GM12865 (cell line): ENCODE measurements at regions not wholly inside any gene's neighbourhood (a gene's known extent, or its start where the extent isn't known, plus 50 kb on each side); places are given as distances from the start of the nearest gene placed in this dataset.

Source experiments
- DNase-seq: peaks from one replicate; pipeline ENCODE4 v3.0.0; 2010; ENCODE audit warnings: low read depth
- H3K4me3 ChIP-seq: 2 replicates; pipeline ENCODE4 v1.5.1; 2011; ENCODE audit warnings: mild to moderate bottlenecking, low read depth, low read length, control low read depth
- TF ChIP-seq, protein P1 (sequence below): IDR thresholded peaks from 2 replicates; pipeline ENCODE4 v1.5.1; 2011; ENCODE audit warnings: low read length, control low read depth, low read depth, inconsistent platforms; ENCODE audit not compliant: insufficient read depth; ENCODE audit errors: missing control alignments

DNA sequence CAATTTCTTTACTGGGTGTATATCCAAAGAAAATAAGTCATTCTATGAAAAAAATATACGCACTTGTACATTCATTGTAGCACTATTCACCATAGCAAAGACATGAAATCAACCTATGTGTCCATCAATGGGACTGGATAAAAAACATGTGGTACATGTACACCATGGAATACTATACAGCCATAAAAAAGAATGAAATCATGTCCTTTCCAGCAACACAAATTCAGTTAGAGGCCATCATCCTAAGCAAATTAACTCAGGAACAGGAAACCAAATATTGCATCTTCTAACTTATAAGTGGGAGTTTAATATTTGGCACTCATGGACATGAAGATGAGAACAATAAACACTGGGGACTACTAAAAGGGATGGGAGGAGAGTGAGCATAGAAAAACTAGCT, 325.7 kb downstream of the TGFB2 start:
- TF ChIP-seq, protein P1, sequence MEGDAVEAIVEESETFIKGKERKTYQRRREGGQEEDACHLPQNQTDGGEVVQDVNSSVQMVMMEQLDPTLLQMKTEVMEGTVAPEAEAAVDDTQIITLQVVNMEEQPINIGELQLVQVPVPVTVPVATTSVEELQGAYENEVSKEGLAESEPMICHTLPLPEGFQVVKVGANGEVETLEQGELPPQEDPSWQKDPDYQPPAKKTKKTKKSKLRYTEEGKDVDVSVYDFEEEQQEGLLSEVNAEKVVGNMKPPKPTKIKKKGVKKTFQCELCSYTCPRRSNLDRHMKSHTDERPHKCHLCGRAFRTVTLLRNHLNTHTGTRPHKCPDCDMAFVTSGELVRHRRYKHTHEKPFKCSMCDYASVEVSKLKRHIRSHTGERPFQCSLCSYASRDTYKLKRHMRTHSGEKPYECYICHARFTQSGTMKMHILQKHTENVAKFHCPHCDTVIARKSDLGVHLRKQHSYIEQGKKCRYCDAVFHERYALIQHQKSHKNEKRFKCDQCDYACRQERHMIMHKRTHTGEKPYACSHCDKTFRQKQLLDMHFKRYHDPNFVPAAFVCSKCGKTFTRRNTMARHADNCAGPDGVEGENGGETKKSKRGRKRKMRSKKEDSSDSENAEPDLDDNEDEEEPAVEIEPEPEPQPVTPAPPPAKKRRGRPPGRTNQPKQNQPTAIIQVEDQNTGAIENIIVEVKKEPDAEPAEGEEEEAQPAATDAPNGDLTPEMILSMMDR: no peak
- DNase-seq: no peak
- no peak overlapping the region for H3K4me3 ChIP-seq

DNA sequence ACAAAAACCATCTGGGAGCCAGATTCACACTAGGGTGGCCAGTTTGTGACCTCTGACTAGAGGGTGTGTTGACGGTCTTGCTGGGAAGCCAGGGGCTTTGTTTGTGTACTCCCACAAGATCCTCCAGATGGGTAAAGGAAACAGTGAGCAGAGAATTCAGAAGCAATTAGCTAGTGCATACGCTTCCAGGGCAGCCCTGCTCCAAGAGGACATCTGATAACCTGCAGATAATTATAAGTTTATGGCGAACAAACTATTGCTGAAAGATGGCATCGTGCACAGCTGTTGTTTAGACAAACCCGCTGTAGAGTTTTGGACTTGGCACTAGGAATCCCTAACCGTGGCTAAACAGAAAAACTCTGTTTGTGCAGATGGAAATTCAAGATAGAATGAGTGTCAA, 326.4 kb downstream of the TGFB2 start:
- H3K4me3 ChIP-seq: no peak overlapping the region
- TF ChIP-seq, protein P1: no peak
- DNase-seq: no peak

DNA sequence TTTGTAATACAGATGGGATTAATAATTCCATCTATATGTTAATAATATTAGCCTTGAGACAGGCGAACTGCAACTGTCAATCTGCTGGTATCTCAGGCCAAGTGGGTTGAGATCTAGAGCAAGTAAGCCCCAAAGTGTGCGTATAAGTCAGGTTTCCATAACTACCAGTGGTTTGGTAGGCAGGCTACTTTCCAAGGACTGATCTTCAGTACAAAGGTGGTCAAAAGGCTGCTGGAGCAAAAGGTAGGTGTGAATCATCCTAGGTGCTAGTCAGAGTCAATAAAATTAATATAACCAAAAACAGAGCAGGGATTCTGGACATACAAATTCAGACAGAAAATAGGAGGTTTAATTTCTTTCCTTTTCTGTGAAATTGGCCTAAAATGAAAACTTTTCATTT, 328.0 kb downstream of the TGFB2 start:
- TF ChIP-seq, protein P1: no peak
- DNase-seq: no peak
- H3K4me3 ChIP-seq: no peak overlapping the region

DNA sequence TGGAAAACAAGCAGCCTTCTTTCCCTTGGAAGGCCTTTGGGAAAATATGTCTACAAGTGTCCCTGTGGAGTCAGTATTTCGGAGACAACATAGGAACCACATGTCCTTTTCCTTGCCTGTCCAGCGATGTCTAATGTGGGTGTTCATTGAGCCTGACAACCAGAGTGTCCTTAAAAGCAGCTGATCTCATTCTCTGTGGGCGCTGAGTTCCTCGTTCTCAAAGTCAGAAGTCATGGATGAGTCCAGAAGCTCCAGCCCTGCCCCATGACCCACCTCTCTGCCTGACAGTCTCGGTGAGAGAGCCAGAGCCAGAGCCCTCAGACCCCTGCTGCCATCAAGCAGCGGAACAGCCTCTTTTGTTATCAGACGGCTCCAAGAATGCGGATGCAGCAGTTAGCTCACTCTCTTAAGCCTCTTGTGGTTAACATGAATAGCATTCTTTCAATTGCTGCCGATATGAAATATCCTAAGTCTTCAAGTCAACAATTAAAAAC, 329.2 kb downstream of the TGFB2 start:
- DNase-seq: no peak
- TF ChIP-seq, protein P1: no peak
- no peak overlapping the region for H3K4me3 ChIP-seq

DNA sequence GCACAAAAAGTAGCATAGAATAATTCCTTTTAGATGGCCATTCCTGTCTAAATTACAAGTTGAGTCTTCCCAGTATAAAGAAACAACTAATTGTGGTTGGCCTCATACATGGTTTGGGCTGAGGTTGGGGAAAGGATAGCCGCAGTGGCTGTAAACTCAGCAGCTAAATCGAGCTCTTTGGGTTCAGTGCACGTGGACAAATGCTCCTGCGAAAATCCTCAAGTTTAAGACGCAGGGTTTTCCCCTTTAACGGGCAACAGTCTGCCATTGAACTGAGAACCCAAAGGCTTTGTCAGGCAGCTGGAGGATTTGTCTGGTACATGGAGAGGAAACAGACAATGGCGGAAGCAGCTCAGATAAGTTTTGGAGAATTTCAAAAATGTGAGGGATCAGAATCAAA, 331.9 kb downstream of the TGFB2 start:
- TF ChIP-seq, protein P1: no peak
- DNase-seq: no peak
- no peak overlapping the region for H3K4me3 ChIP-seq

DNA sequence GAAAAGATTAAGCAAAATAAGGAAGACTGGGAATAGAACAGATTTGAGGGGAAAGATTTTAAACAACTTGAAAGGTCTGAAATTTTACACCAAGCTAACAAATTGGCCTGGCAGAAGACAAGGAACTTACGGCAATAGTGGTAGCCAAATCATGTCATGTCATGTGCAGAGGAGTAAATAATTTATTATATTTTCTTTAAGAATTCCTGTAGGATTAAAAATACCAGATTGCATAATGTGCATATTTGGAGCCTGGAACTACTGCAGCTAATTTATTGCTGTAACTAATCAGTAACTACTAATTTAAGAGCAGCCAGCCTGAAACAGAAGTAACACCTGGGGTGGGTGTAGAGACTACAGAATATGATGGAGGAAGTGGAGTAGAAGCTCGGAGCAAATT, 334.3 kb downstream of the TGFB2 start:
- TF ChIP-seq, protein P1: no peak
- H3K4me3 ChIP-seq: no peak overlapping the region
- DNase-seq: no peak

DNA sequence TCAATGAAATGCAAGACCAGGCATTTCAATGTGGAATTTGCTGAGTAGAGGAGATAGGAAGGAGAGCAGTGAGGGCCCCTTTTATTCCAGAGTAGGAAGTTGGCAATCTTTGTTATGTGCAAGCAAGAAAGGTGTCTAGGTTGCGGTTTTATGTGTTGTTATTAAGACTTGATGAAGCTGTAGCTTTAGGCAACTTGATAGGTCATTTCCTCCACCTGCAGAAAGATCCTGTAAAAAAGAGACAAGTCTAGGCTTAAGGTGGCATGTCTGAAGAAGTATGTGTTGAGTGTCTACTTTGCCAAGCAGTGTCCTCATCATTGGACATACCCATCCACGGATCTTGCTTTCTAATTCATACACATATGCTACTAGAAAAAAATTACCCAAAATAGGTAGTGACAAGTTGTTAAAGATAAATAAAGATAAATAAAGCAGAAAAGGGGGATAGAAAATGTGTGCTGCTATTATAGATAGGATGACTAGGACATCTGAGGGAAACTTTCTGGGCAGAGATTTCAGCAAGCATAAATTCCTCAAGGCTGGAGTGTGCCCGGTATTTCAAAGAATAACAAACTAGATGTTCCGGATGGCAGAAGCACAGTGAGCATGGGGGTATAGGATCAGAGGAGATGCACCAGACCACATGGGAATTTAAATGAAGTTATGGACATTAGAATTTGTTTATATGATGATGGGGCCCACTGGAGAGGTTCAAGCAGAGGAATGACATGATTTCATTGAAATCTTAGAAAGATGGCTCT, 335.0 kb downstream of the TGFB2 start:
- DNase-seq: no peak
- H3K4me3 ChIP-seq: no peak overlapping the region
- TF ChIP-seq, protein P1: no peak
